Nucleus accumbens (tissue), 56 donors: ENCODE measurements at regions not wholly inside any gene's neighbourhood (a gene's known extent, or its start where the extent isn't known, plus 50 kb on each side); places are given as distances from the start of the nearest gene placed in this dataset.
A peak's percentile ranks its signal among the peaks of the same experiment; 100 is the strongest.

ENCODE experiments used
- DNase-seq, 56 donors: peaks; one replicate each; lab custom pipeline; 2025; lab: John Stamatoyannopoulos, UW

- no peak for DNase-seq
Measured at GRCh38 chr13:40126306-40127085, 471.0 kb downstream of the COG6 start.

GRCh38 chr13:40127476-40127875, 472.0 kb downstream of the COG6 start:
- DNase-seq: no peak

DNA sequence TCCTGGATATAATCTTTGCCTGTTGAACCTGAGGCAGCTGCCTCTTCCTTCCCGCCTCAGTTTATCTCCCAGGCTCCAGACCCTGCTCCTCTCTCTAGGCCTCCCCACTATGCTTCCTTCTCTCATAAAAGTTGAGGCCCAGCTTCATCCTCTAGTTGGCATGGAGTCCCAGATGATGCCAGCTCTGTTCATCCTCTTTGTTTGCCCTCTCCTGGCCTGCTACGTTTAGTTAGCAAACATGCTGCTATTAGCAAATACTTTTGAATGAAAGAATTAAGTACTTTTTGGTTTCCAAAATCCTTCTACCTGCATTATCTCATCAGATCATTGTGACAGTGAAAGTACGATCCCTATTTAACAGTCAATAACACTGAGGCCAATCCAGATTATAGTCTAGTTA, 472.5 kb downstream of the COG6 start:
- no peak for DNase-seq

- no peak for DNase-seq
Measured at GRCh38 chr13:40129467-40129866, 474.0 kb downstream of the COG6 start.

- DNase-seq: no peak
Measured at GRCh38 chr13:40130871-40131636, 475.6 kb downstream of the COG6 start.

GRCh38 chr13:40132249-40132648, 476.8 kb downstream of the COG6 start:
- DNase-seq: no peak

- DNase-seq: no peak
Measured at GRCh38 chr13:40136896-40137295, 481.4 kb downstream of the COG6 start.

DNA sequence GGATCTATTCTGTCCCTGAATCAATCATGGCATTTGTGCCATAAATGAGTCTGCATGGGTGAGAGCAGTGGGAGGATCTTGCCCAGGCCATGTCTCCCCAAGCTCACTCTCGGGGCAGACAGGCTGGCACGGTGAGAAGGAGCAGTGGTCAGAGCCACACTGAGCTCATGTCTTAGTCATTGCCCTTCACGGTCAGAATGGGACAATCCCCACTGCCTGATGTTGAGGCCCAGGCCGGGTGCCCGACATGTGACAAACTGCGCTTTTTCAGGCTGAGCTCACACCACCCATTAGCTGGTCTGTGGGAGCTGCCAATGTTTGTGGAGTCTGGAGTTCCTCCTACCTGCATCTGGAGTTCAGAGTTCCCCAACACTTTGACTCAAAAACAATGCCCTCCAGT, 481.9 kb downstream of the COG6 start:
- DNase-seq: no peak

GRCh38 chr13:40139896-40140520, 484.5 kb downstream of the COG6 start:
- no peak for DNase-seq

DNA sequence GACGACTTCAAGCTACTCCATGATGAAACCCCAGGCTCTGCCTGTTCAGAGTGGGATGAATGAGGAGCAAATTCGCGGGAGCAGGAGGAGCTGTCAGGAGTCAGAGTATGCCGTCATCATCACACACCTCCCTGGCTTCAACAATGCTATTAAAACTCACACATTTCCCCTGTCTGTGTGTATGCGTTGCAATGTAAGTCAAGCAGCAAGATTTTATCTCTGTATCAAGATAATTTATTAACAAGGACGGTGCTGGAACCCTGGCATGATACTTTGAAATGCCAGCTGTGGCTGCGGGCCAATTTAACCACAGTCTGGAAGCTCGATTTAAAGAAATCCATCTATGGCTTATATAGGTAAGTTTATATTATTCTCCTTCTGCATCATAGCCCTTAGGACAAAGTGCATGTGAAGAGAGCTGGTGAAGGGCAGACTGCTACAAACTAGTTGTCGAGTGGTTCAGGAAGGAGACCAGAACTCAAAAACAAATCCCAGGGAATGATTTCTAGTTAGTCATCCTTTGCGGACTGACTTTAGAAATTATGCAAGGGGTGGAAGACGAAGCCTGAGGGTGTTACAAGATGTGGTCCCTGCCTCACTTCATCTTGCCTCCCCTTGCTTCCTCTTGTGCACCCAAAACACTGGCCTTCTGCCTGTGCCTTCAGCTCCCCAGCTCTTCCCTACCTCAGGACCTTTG, 486.5 kb downstream of the COG6 start:
- DNase-seq: no peak

- no peak for DNase-seq
Measured at GRCh38 chr13:40143106-40143505, 487.6 kb downstream of the COG6 start.

- no peak for DNase-seq
Measured at GRCh38 chr13:40143559-40143958, 488.1 kb downstream of the COG6 start.

DNA sequence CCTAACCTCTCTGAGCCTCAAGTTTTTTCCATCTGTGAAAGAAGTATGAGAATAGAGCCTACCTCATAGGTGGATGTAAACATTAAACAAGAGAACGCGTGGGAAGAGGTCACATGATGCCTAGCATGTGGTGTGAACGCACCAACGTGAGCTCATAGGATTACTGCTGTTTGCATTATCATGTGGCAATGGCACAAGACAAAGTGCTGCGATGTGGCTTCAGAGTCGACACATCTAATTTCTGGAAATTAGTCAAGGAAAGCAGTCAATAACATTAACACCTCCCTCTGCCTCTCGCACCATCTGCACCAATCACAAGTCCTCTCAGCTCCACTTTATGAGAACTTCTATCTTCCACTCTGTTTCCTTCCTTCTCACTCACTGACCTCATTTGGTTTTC, 489.7 kb downstream of the COG6 start:
- no peak for DNase-seq

DNA sequence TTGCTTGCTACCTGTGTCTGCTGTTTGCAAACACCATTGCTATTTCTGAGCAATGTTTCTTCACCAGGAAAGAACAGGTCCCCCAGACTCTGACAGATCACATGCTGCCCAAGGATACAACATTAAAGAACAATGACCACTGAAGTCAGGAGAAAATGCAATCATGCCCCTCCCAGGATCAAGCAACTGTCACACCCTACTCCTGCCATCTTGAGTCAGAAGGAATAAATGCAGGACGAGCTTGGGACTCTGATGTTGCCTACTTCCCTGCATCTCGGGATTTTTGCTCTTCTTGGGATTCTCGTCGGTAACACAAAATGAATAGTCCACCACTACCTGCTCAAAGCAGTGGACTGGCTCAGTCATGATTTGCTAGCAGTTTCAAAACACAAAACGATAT, 490.6 kb downstream of the COG6 start:
- no peak for DNase-seq

- DNase-seq: no peak
Measured at GRCh38 chr13:40146611-40147117, 491.2 kb downstream of the COG6 start.

DNA sequence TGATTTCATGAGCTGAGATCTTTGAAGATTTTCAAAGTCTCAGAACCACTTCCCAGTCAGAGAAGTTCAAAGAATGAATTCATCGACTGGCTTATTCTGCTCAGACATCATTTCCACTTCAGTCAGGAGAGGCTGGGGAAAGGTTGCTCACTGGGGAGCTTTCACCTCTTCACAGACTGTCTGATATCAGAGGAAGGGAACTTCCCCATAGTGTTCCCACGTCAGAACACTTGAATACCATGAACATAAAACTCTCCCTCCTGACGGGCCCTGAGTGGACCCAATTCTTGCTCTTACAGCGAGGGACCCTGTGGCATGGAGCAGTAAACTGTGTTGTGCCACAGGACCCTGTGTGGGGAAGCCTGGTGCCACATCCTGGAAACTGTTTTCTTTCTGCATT, 492.6 kb downstream of the COG6 start:
- DNase-seq: no peak

GRCh38 chr13:40148742-40149141, 493.3 kb downstream of the COG6 start:
- DNase-seq: no peak

- peak in 23 of 56 donors; percentile 4 to 73 (median 16) for DNase-seq
Measured at GRCh38 chr13:40149611-40150274, 494.3 kb downstream of the COG6 start.

- no peak for DNase-seq
Measured at GRCh38 chr13:40151673-40152072, 496.2 kb downstream of the COG6 start.

DNA sequence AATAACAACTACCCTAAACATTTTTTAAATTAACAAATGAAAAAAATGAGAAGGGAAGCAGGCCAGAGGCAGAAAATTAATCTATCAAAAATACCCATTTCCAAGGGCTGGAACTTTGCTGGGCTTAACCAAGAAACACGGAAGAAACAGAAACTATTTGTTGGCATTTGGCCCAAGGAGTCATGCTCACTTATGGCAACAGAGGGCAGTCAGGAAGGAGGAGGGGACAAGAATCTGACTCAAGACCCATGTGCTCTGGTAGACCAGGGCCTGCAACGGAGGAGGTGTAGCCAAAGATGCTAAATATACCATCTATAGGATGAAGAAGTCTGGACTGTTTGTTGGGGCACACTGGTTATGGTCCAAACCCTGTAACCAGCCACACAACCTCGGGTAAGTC, 496.7 kb downstream of the COG6 start:
- no peak for DNase-seq
